A549 (cell line): ENCODE measurements at regions not wholly inside any gene's neighbourhood (a gene's known extent, or its start where the extent isn't known, plus 50 kb on each side); places are given as distances from the start of the nearest gene placed in this dataset.

Source experiments
- ATAC-seq, 2 experiments: fragments of 200-7000 bp in 1 of 2; fragments of >200 bp in 1 of 2; cut with Nextera tagmentation in 1 of 2; cut with Tn5 transposase in 1 of 2; 3 replicates each; pipeline versions ENCODE4 v1.8.0 to v1.9.1; 2018 to 2020; ENCODE audit warnings: mild to moderate bottlenecking in 1 of 2, moderate library complexity in 1 of 2
- CTCF ChIA-PET: fragments of 300-600 bp; sonication (Branson Sonifier 250); formaldehyde crosslinking; extraction: SDS; loops from one replicate; lab custom pipeline; 2021; ENCODE audit warnings: antibody characterized with exemption, inconsistent platforms; lab: Yijun Ruan, JAX
- POLR2A ChIA-PET: fragments of 350-600 bp; formaldehyde crosslinking; extraction: SDS; loops from one replicate; lab custom pipeline; 2021; ENCODE audit warnings: antibody characterized with exemption, inconsistent platforms; lab: Yijun Ruan, JAX
- DNase-seq, 2 experiments: peaks; one replicate each; pipeline versions ENCODE4 v3.0.0 to v3.0.0-alpha.2; 2011 to 2016; ENCODE audit warnings: low read depth in 1 of 2, low spot score in 1 of 2
- FAIRE-seq: peaks from 2 replicates; lab custom pipeline; 2011; peaks lifted over from hg19 to GRCh38; lab: Jason Lieb, UNC
- H3K27ac ChIP-seq, 2 experiments: fragments of >200 bp; sonication (Bioruptor Twin); formaldehyde crosslinking; 3 replicates each; pipeline ENCODE4 v1.5.1; 2016 to 2017
- H3K4me1 ChIP-seq: fragments of >200 bp; sonication (Bioruptor Twin); formaldehyde crosslinking; 3 replicates; pipeline ENCODE4 v1.6.1; 2016
- H3K4me2 ChIP-seq: fragments of >200 bp; sonication (Bioruptor Twin); formaldehyde crosslinking; 3 replicates; pipeline ENCODE4 v1.6.1; 2016
- H3K4me3 ChIP-seq: fragments of >200 bp; sonication (Bioruptor Twin); formaldehyde crosslinking; 3 replicates; pipeline ENCODE4 v1.5.1; 2016
- H3K9me3 ChIP-seq: fragments of >200 bp; sonication (Bioruptor Twin); formaldehyde crosslinking; 3 replicates; pipeline ENCODE4 v1.6.1; 2016
- BHLHE40 ChIP-seq: IDR thresholded peaks from 2 replicates; pipeline ENCODE4 v1.6.1; 2012; ENCODE audit warnings: low read depth, low read length, inconsistent platforms
- CBX8 ChIP-seq: fragments of 200-600 bp; sonication (generic); IDR thresholded peaks from 2 replicates; pipeline ENCODE4 v1.6.1; 2016
- CTCF ChIP-seq: fragments of >200 bp; sonication (Bioruptor Twin); formaldehyde crosslinking; IDR thresholded peaks from 3 replicates; pipeline ENCODE4 v1.5.1; 2016
- EP300 ChIP-seq, 2 experiments: fragments of >200 bp; sonication (Bioruptor Twin); formaldehyde crosslinking; IDR thresholded peaks; 2 replicates in 1 of 2; 3 replicates in 1 of 2; pipeline ENCODE4 v1.6.1; 2016 to 2017
- FOSL2 ChIP-seq, 2 experiments: fragments of 450-650 bp in 1 of 2; fragments of >200 bp in 1 of 2; sonication (Bioruptor Twin) in 1 of 2; formaldehyde crosslinking; IDR thresholded peaks; 2 replicates each; pipeline versions ENCODE4 v1.5.0 to v1.6.1; 2016 to 2020; ENCODE audit warnings: mild to moderate bottlenecking in 1 of 2, moderate library complexity in 1 of 2
- HMGXB4 ChIP-seq: fragments of 250-450 bp; sonication (Bioruptor Pico); IDR thresholded peaks from 2 replicates; pipeline ENCODE4 v1.5.0; 2021; ENCODE audit warnings: mild to moderate bottlenecking, moderate library complexity, borderline replicate concordance
- HOXB13 ChIP-seq: fragments of 250-450 bp; sonication (Bioruptor Pico); IDR thresholded peaks from 2 replicates; pipeline ENCODE4 v1.5.0; 2020; ENCODE audit warnings: low read depth, mild to moderate bottlenecking, moderate library complexity
- HOXB5 ChIP-seq: fragments of 250-450 bp; sonication (Bioruptor Pico); IDR thresholded peaks from 2 replicates; pipeline ENCODE4 v1.5.0; 2020; ENCODE audit warnings: mild to moderate bottlenecking, moderate library complexity
- JUN ChIP-seq, 2 experiments: fragments of >200 bp; sonication (Bioruptor Twin); formaldehyde crosslinking; IDR thresholded peaks; 2 replicates in 1 of 2; 3 replicates in 1 of 2; pipeline ENCODE4 v1.6.1; 2016 to 2017
- MYC ChIP-seq: IDR thresholded peaks from 2 replicates; pipeline ENCODE4 v1.6.1; 2012; ENCODE audit warnings: mild to moderate bottlenecking, inconsistent platforms, low read length, improper control_type of control experiment, borderline replicate concordance
- NPAS2 ChIP-seq: fragments of 250-450 bp; sonication (Bioruptor Pico); IDR thresholded peaks from 2 replicates; pipeline ENCODE4 v1.8.0; 2022; ENCODE audit warnings: mild to moderate bottlenecking, moderate library complexity, borderline replicate concordance
- RARB ChIP-seq: fragments of 250-450 bp; sonication (Bioruptor Pico); IDR thresholded peaks from 2 replicates; pipeline ENCODE4 v1.8.0; 2021; ENCODE audit warnings: mild to moderate bottlenecking, moderate library complexity
- ZC3H11A ChIP-seq: fragments of 450-650 bp; IDR thresholded peaks from 2 replicates; pipeline ENCODE4 v1.6.1; 2014; ENCODE audit warnings: antibody characterized with exemption, mild to moderate bottlenecking
- ZNF302 ChIP-seq: fragments of 250-450 bp; sonication (Bioruptor Pico); IDR thresholded peaks from 2 replicates; pipeline ENCODE4 v1.9.0; 2021; ENCODE audit warnings: inconsistent platforms, mild to moderate bottlenecking, moderate library complexity
- WGBS: methylation state at CpG from one replicate; pipeline ENCODE4 v1.1.6; 2017; ENCODE audit errors: missing lambda C conversion rate; 5-methylcytosine and 5-hydroxymethylcytosine counted together
- TF ChIP-seq, protein P1 (sequence below): fragments of 450-650 bp; IDR thresholded peaks from 2 replicates; pipeline ENCODE4 v1.6.1; 2014; ENCODE audit warnings: antibody characterized with exemption
- TF ChIP-seq, protein P2 (sequence below): fragments of 150-350 bp; IDR thresholded peaks from 2 replicates; pipeline ENCODE4 v1.6.1; 2014; ENCODE audit warnings: low read depth, mild to moderate bottlenecking, low read length
- TF ChIP-seq, protein P3 (sequence below): fragments of 200-600 bp; sonication (generic); IDR thresholded peaks from 2 replicates; pipeline ENCODE4 v1.6.1; 2016; ENCODE audit warnings: antibody characterized with exemption, mild to moderate bottlenecking, moderate library complexity
- TF ChIP-seq, protein P4 (sequence below): fragments of >200 bp; sonication (Bioruptor Twin); formaldehyde crosslinking; IDR thresholded peaks from 3 replicates; pipeline ENCODE4 v1.6.1; 2016

GRCh38 chr4:153909672-153910071 is 120.8 kb upstream of the SFRP2 start:
- Histone ChIP-seq H3K27ac (no peak overlapping the region), H3K4me2 (no peak overlapping the region), H3K9me3 (no peaks in the 10 kb centered on the region), H3K4me3 (no peak overlapping the region), H3K4me1 (no peaks in the 10 kb centered on the region)
- DNase-seq, result no peak
- no peak for TF ChIP-seq MYC
- TF ChIP-seq, protein P1, sequence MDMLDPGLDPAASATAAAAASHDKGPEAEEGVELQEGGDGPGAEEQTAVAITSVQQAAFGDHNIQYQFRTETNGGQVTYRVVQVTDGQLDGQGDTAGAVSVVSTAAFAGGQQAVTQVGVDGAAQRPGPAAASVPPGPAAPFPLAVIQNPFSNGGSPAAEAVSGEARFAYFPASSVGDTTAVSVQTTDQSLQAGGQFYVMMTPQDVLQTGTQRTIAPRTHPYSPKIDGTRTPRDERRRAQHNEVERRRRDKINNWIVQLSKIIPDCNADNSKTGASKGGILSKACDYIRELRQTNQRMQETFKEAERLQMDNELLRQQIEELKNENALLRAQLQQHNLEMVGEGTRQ, result no peak
- no peak for TF ChIP-seq BHLHE40
- no peak for TF ChIP-seq CTCF
- no peak for FAIRE-seq
- 7% methylated on average over 1 of the region's 1 CpG for WGBS
- POLR2A ChIA-PET, result no interaction called here
- no peak for ATAC-seq
- CTCF ChIA-PET, result no interaction called here

- Histone ChIP-seq H3K4me3 (no peak overlapping the region), H3K4me1 (no peaks in the 10 kb centered on the region), H3K4me2 (no peak overlapping the region), H3K9me3 (no peaks in the 10 kb centered on the region), H3K27ac (no peak overlapping the region)
- DNase-seq, result no peak
- no peak for FAIRE-seq
- POLR2A ChIA-PET, result no interaction called here
- TF ChIP-seq CBX8 (no peak), JUN (IDR thresholded peaks at IDR 0.05) (no peak), ZNF302 (no peak), NPAS2 (CRISPR knock-in tag) (no peak), RARB (no peak), HMGXB4 (no peak), ZC3H11A (no peak), HOXB13 (CRISPR knock-in tag) (no peak), HOXB5 (CRISPR knock-in tag) (no peak), FOSL2 (IDR thresholded peaks at IDR 0.05) (no peak), FOSL2 (CRISPR knock-in tag; IDR thresholded peaks at IDR 0.05) (no peak), EP300 (IDR thresholded peaks at IDR 0.05) (no peak), CTCF (no peak)
- TF ChIP-seq, protein P2, sequence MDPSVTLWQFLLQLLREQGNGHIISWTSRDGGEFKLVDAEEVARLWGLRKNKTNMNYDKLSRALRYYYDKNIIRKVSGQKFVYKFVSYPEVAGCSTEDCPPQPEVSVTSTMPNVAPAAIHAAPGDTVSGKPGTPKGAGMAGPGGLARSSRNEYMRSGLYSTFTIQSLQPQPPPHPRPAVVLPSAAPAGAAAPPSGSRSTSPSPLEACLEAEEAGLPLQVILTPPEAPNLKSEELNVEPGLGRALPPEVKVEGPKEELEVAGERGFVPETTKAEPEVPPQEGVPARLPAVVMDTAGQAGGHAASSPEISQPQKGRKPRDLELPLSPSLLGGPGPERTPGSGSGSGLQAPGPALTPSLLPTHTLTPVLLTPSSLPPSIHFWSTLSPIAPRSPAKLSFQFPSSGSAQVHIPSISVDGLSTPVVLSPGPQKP, result no peak
- TF ChIP-seq, protein P3, sequence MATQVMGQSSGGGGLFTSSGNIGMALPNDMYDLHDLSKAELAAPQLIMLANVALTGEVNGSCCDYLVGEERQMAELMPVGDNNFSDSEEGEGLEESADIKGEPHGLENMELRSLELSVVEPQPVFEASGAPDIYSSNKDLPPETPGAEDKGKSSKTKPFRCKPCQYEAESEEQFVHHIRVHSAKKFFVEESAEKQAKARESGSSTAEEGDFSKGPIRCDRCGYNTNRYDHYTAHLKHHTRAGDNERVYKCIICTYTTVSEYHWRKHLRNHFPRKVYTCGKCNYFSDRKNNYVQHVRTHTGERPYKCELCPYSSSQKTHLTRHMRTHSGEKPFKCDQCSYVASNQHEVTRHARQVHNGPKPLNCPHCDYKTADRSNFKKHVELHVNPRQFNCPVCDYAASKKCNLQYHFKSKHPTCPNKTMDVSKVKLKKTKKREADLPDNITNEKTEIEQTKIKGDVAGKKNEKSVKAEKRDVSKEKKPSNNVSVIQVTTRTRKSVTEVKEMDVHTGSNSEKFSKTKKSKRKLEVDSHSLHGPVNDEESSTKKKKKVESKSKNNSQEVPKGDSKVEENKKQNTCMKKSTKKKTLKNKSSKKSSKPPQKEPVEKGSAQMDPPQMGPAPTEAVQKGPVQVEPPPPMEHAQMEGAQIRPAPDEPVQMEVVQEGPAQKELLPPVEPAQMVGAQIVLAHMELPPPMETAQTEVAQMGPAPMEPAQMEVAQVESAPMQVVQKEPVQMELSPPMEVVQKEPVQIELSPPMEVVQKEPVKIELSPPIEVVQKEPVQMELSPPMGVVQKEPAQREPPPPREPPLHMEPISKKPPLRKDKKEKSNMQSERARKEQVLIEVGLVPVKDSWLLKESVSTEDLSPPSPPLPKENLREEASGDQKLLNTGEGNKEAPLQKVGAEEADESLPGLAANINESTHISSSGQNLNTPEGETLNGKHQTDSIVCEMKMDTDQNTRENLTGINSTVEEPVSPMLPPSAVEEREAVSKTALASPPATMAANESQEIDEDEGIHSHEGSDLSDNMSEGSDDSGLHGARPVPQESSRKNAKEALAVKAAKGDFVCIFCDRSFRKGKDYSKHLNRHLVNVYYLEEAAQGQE, result no peak
- TF ChIP-seq, protein P4, sequence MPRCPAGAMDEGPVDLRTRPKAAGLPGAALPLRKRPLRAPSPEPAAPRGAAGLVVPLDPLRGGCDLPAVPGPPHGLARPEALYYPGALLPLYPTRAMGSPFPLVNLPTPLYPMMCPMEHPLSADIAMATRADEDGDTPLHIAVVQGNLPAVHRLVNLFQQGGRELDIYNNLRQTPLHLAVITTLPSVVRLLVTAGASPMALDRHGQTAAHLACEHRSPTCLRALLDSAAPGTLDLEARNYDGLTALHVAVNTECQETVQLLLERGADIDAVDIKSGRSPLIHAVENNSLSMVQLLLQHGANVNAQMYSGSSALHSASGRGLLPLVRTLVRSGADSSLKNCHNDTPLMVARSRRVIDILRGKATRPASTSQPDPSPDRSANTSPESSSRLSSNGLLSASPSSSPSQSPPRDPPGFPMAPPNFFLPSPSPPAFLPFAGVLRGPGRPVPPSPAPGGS, result no peak
- TF ChIP-seq, all 56 proteins: peak for 0
- CTCF ChIA-PET, result no interaction called here
- no peak for ATAC-seq
Measured at GRCh38 chr4:153906231-153906630, 117.3 kb upstream of the SFRP2 start.
